WTC11 (cell line): ENCODE measurements at regions not wholly inside any gene's neighbourhood (a gene's known extent, or its start where the extent isn't known, plus 50 kb on each side); places are given as distances from the start of the nearest gene placed in this dataset.
"Not testable (repeated sequence)": the region's sequence is repeated elsewhere in the genome, so short reads cannot be mapped to it uniquely, and the experiment has no call there.

Source experiments
- AFF4 ChIP-seq: sonication (generic); formaldehyde crosslinking; IDR thresholded peaks from 2 replicates; pipeline ENCODE4 v1.8.1; 2023; ENCODE audit warnings: mild to moderate bottlenecking, missing genetic modification reagents, borderline replicate concordance
- AR ChIP-seq: fragments of 250-450 bp; sonication (Bioruptor Pico); IDR thresholded peaks from 2 replicates; pipeline ENCODE4 v1.9.0; 2021; ENCODE audit warnings: mild to moderate bottlenecking
- ATF3 ChIP-seq: sonication (generic); formaldehyde crosslinking; conservative IDR thresholded peaks from 2 replicates; pipeline ENCODE4 v1.8.1; 2022; ENCODE audit warnings: mild to moderate bottlenecking, missing genetic modification reagents
- CTCF ChIP-seq: fragments of 200-600 bp; IDR thresholded peaks from 2 replicates; pipeline ENCODE4 v1.8.0; 2022; ENCODE audit warnings: antibody characterized with exemption
- ELF4 ChIP-seq: sonication (generic); formaldehyde crosslinking; IDR thresholded peaks from 2 replicates; pipeline ENCODE4 v1.8.1; 2022; ENCODE audit warnings: low read depth, mild to moderate bottlenecking, moderate library complexity, missing genetic modification reagents
- IRF1 ChIP-seq: sonication (generic); formaldehyde crosslinking; IDR thresholded peaks from 2 replicates; pipeline ENCODE4 v1.8.0; 2023; ENCODE audit warnings: missing genetic modification reagents
- MAX ChIP-seq: sonication (generic); formaldehyde crosslinking; IDR thresholded peaks from 2 replicates; pipeline ENCODE4 v1.8.0; 2022; ENCODE audit warnings: mild to moderate bottlenecking, missing genetic modification reagents
- PRDM15 ChIP-seq: sonication (generic); formaldehyde crosslinking; IDR thresholded peaks from 2 replicates; pipeline ENCODE4 v1.8.0; 2022; ENCODE audit warnings: missing genetic modification reagents
- SMAD4 ChIP-seq: sonication (generic); formaldehyde crosslinking; IDR thresholded peaks from 2 replicates; pipeline ENCODE4 v1.8.0; 2022; ENCODE audit warnings: mild to moderate bottlenecking, missing genetic modification reagents
- TP53 ChIP-seq: sonication (generic); formaldehyde crosslinking; IDR thresholded peaks from 2 replicates; pipeline ENCODE4 v1.8.1; 2023; ENCODE audit warnings: mild to moderate bottlenecking, missing genetic modification reagents
- ZBTB43 ChIP-seq: sonication (generic); formaldehyde crosslinking; IDR thresholded peaks from 2 replicates; pipeline ENCODE4 v1.8.1; 2023; ENCODE audit warnings: mild to moderate bottlenecking, missing genetic modification reagents

GRCh38 chr7:92894857-92895256 is 58.5 kb upstream of the CDK6 start:
- TF ChIP-seq ATF3 (CRISPR knock-in tag); CTCF; ZBTB43 (CRISPR knock-in tag); MAX (CRISPR knock-in tag); SMAD4 (CRISPR knock-in tag); ELF4 (CRISPR knock-in tag); PRDM15 (CRISPR knock-in tag); IRF1; AFF4 (CRISPR knock-in tag); AR (CRISPR knock-in tag); TP53 (CRISPR knock-in tag): not testable (repeated sequence)
